ENCODE measurements at regions not wholly inside any gene's neighbourhood (a gene's known extent, or its start where the extent isn't known, plus 50 kb on each side); places are given as distances from the start of the nearest gene placed in this dataset.

- no peak overlapping the region for H3K4me3 ChIP-seq (ENCODE audit: low read length)
- no peak for DNase-seq (ENCODE audit: low read depth)
- TF ChIP-seq CTCF (conservative IDR thresholded peaks at IDR 0.05; ENCODE audit: low read length): no peak
These were observed 93.4 kb upstream of the ITGA6 start for GRCh38 chr2:172333978-172334330.

GRCh38 chr2:172334988-172335387 lies 92.4 kb upstream of the ITGA6 start:
- no peak for DNase-seq (ENCODE audit: low read depth)
- no peak for TF ChIP-seq CTCF (conservative IDR thresholded peaks at IDR 0.05; ENCODE audit: low read length)
- no peak overlapping the region for H3K4me3 ChIP-seq (ENCODE audit: low read length)

- no peak for DNase-seq (ENCODE audit: low read depth)
- no peak overlapping the region for H3K4me3 ChIP-seq (ENCODE audit: low read length)
- TF ChIP-seq CTCF (conservative IDR thresholded peaks at IDR 0.05; ENCODE audit: low read length): no peak
These were observed 91.7 kb upstream of the ITGA6 start for GRCh38 chr2:172335736-172336135.

GRCh38 chr2:172336681-172337080 lies 90.7 kb upstream of the ITGA6 start:
- DNase-seq (ENCODE audit: low read depth): no peak
- H3K4me3 ChIP-seq (ENCODE audit: low read length): no peak overlapping the region
- no peak for TF ChIP-seq CTCF (conservative IDR thresholded peaks at IDR 0.05; ENCODE audit: low read length)

GRCh38 chr2:172339371-172340010 lies 87.9 kb upstream of the ITGA6 start:
- TF ChIP-seq CTCF (conservative IDR thresholded peaks at IDR 0.05; ENCODE audit: low read length): 0 out of 2 replicates have a peak, but pooled peaks have one; percentile 4
- DNase-seq (ENCODE audit: low read depth): no peak
- no peak overlapping the region for H3K4me3 ChIP-seq (ENCODE audit: low read length)

- TF ChIP-seq CTCF (conservative IDR thresholded peaks at IDR 0.05; ENCODE audit: low read length): no peak
- no peak overlapping the region; the same call in 1 of the 2 replicates for H3K4me3 ChIP-seq (ENCODE audit: low read length)
- no peak for DNase-seq (ENCODE audit: low read depth)
These were observed 87.0 kb upstream of the ITGA6 start for GRCh38 chr2:172340394-172340793.

- H3K4me3 ChIP-seq (ENCODE audit: low read length): no peak overlapping the region
- TF ChIP-seq CTCF (conservative IDR thresholded peaks at IDR 0.05; ENCODE audit: low read length): no peak
- no peak for DNase-seq (ENCODE audit: low read depth)
These were observed 85.3 kb upstream of the ITGA6 start for GRCh38 chr2:172342078-172342477.
